Epithelial cell of esophagus (primary cell): ENCODE measurements at regions not wholly inside any gene's neighbourhood (a gene's known extent, or its start where the extent isn't known, plus 50 kb on each side); places are given as distances from the start of the nearest gene placed in this dataset.

ENCODE experiments used
- DNase-seq: peaks from one replicate; pipeline ENCODE4 v3.0.0; 2010; ENCODE audit warnings: low read depth
- H3K4me3 ChIP-seq: 2 replicates; pipeline ENCODE4 v1.5.1; 2011; ENCODE audit warnings: mild to moderate bottlenecking, low read length, control low read depth
- CTCF ChIP-seq: IDR thresholded peaks from 2 replicates; pipeline ENCODE4 v1.5.1; 2011; ENCODE audit warnings: low read depth, mild to moderate bottlenecking, low read length, control low read depth, inconsistent platforms; ENCODE audit not compliant: insufficient read depth; ENCODE audit errors: missing control alignments

GRCh38 chr13:39856714-39857113 is 201.3 kb downstream of the COG6 start:
- no peak overlapping the region for H3K4me3 ChIP-seq
- DNase-seq = no peak
- no peak for TF ChIP-seq CTCF

GRCh38 chr13:39858794-39859193 is 203.3 kb downstream of the COG6 start:
- TF ChIP-seq CTCF = no peak
- no peak overlapping the region for H3K4me3 ChIP-seq
- DNase-seq = no peak

DNA sequence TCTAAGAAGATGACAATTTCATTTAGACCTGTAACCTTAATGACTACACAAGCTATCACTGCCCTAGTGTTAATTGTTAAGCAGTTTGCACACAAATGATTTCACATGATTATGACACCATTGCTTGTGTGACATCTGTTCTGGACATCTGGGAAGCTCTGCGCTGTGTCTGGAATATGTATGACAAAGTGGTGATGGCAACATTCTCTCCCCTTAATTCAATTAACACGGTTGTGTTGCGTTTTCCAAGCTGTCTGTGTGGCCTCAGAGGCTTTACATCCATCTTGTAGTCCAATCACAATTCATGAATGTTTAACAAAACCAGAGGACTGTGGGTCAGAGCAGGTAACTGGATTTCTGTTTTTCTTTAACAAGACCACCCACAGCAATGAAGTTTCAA is 204.4 kb downstream of the COG6 start:
- DNase-seq = no peak
- no peak for TF ChIP-seq CTCF
- H3K4me3 ChIP-seq = no peak overlapping the region

DNA sequence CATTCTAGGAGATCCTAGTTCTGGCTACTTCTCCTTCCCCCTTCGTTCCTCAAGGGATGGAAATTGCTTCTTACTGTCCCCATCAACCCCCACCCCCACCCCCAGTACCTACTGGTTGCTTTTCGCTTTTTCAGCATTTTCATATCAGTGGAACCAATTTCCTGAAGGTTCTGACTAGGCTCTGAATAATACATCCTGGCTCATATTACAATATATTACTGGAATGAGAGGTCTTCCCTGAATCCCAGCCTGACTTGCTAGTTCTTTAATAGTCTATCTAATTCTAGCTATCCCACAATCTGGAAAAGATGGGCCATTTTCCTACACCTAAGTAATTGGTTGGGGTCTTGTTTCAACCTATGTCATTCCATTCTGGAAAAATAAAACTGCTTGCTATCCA is 207.4 kb downstream of the COG6 start:
- no peak for DNase-seq
- TF ChIP-seq CTCF = no peak
- H3K4me3 ChIP-seq = no peak overlapping the region

DNA sequence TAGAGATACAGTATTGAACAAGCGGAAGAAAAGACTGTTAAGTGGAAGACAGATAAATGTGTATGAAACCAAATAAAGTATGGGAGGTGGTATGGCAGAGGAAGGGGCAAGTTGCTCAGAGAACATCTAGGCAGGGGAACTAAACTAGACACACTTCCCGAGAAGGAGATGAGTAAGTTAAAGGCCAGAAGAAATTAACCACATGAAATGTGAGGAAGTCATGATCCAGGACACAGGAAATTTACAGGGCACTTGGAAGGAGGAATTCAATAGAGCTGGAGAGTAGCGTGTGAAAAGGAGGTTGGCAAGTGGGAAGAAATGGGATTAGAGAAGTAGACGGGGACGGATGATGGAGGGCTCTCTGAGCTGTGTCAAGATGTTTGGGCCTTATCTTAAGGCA is 208.8 kb downstream of the COG6 start:
- H3K4me3 ChIP-seq = no peak overlapping the region
- no peak for DNase-seq
- no peak for TF ChIP-seq CTCF

DNA sequence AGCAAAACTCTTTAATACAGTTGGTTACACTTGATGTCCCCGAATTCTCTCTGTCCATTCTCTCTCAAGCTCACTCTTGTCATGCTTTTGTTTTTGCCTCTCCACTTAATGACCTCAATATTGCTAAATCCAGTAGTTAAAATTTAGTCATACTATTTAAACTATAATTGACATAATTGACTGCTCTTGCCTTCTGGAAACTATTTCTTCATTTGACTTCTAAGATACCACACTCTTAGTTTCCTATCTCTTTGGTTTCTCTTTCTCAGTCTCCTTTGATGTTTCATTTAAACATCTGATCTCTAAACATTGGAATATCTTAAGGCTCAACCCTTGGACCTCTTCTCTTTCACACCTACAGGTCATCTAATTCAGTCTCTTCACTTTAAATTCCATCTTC is 211.3 kb downstream of the COG6 start:
- no peak for TF ChIP-seq CTCF
- no peak overlapping the region for H3K4me3 ChIP-seq
- no peak for DNase-seq

DNA sequence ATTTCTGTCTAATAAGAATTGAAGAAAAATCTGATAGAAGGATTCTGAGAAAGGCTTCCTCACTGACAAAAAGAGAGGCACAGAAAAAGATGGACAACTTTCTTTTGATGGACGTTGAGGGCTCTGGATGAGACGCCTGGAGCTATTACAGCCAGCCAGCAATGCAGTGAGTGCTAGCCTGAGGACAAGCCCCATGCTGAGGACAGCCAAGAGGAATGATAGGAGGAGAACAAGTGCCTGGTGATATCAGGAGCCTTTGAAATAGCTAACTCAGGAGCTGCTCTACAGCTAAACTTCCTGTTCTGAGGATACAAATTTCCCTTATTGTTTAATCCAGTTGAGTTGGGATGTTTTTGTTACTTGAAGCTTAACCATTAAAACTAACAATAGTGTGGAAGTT is 212.3 kb downstream of the COG6 start:
- no peak for DNase-seq
- TF ChIP-seq CTCF = no peak
- no peak overlapping the region for H3K4me3 ChIP-seq
